NOMO-1 treated with dmso at 0.1 percent for 144 hours (cell line): ENCODE measurements at regions not wholly inside any gene's neighbourhood (a gene's known extent, or its start where the extent isn't known, plus 50 kb on each side); places are given as distances from the start of the nearest gene placed in this dataset.
A peak's percentile ranks its signal among the peaks of the same experiment; 100 is the strongest.
"Not testable (repeated sequence)": the region's sequence is repeated elsewhere in the genome, so short reads cannot be mapped to it uniquely, and the experiment has no call there.

ENCODE experiments used
- DNase-seq: peaks from one replicate; lab custom pipeline; 2025; ENCODE audit not compliant: unreplicated experiment; lab: John Stamatoyannopoulos, UW

DNA sequence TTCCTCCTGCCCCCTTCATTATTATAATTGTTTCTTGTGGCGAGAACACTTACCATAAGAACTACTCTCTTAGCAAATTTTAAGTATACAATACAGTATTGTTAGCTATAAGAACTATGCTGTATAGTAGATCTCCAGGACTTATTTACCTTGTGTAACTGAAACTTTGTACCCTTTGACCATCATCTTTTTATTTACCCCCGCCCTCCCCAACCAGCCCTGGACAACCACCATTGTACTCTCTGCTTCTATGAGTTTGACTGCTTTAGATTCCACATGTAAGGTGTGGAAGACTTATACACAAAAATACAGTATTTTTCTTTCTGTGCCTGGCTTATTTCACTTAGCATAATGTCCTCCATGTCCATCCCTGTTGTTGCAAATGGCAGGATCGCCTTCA, 161.1 kb downstream of the PHF8 start:
- no peak for DNase-seq

DNA sequence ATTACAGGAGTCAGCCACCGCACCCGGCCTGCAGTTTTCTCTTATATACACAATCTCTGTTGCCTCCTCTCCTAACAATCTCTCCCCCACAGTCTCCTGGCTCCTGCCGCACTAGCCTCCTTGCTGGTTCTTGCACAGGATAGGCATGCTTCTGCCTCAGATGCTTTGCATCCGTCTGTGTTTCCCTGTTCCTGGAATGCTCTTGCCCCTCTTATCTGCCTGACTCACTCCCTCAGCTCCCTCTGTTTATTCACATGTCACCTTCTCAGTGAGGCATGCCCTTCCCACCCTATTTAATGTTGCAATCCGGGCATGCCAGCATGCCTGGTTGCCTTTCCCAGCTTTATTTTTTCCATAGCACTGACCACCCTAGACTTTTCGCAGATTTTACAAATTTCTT, 161.9 kb downstream of the PHF8 start:
- no peak for DNase-seq

DNA sequence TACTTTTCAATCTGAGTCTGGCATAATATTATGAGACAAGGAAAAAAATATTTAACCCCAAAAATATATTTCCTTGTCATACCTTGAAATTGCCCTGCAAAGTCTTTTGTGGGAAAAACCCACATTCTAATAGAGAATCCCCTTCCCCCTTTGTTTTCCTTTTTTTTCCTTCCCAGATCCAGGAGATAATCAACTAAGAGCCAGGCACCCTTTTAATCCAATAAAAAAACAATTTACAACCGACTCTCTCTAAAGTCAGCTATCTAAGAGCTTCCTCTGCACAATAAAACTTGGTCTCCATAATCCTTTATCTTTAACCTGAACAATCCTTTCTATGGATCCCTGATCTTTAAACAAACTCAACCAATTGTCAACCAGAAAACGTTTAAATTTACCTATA, 163.5 kb downstream of the PHF8 start:
- DNase-seq: not testable (repeated sequence)

DNA sequence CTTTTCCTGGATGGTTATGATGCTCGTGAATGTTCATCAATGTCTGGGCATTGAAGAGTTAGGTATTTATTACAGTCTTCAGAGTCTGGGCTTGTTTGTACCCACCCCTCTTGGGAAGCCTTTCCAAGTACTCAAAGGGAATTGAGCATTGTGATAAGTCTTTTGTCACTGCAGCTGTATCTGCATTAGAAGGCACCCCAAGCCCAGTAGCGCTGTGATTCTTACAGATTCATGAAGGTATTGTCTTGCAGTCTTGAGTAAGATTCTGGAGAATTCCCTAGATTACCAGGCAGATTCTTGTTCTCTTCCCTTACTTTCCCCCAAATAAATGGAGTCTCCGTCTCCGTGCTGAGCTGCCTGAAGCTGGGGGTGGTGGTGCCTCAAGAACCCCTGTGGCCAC, 173.4 kb upstream of the HUWE1 start:
- no peak for DNase-seq

DNA sequence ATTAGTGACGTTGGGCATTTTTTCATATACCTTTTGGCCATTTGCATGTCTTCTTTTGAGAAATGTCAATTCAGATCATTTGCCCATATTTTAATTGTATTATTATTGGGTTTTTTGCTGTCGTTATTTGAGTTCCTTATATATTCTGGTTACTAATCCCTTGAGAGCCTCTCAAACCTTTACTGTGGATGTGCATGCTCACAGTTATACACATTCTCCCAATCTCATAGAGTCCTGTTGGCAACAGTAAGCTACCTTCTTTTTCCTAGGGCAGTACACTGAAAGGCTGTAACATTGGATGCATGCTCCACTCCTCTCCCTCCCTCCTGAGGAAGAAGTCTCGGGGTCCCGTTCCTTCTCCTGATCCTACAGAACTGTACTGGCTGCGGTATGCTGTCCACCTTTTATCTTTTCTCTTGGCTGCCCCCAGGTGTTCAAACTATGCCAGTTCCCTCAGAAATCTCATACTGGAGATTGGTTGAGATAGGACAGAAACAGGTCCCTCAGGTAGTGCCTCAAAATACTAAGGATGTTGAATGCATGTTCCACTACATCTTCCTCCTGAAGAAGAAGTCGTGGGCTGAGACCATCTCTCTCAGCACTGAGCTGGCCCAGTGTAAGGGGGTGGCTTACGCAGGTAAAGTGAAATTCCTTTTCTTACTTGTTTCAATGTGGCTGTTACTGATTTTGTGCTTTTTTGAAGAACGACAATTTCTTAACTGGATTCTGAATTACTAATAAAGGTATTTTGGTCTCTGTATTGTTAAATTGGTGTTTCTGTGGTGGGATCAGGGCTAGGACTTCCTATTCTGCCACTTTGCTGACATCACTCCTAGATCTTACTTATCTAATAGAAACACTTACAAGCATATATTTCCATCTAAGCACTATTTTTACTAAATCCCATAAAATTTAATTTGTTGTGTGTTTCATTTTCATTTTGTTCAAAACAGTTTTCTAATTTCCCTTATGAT, 145.4 kb upstream of the HUWE1 start:
- DNase-seq: peak; percentile 3

DNA sequence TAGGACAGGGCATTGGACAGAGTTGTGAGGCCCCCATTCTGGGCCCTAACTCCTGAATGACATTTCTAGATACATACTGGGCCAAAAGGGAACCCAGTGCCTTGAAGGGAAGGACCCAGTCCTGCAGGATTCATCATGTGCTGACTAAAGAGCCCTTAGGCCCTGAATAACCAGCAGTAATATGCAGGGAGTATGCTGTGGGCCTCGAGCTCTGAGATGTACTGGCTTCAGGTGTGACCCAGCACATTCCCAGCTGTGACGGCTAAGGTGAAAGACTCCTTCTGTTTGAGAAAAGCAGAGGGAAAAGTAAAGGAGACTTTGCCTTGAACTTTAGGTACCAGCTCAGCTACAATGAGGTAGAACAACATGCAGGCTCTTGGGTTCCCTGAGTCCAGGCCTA, 138.2 kb upstream of the HUWE1 start:
- DNase-seq: no peak

DNA sequence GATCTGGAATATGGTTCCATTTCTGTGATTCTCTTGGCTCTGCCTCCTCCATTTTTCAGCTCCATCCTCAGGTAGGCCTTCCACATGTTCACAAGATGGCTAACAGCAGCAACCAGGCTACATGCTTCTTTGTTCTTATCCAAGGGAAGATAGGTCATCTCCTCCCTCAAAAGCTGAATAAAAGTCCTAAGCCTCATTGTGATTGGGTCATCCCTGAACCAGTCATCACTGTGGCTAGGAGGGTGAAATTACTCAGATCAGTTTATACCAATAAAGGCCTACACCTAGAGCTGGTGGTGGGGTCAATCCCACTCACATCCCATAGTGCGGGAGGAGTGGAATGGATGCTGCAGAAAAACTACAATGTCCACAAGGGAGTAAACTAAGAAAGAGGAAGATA, 131.6 kb upstream of the HUWE1 start:
- DNase-seq: not testable (repeated sequence)

DNA sequence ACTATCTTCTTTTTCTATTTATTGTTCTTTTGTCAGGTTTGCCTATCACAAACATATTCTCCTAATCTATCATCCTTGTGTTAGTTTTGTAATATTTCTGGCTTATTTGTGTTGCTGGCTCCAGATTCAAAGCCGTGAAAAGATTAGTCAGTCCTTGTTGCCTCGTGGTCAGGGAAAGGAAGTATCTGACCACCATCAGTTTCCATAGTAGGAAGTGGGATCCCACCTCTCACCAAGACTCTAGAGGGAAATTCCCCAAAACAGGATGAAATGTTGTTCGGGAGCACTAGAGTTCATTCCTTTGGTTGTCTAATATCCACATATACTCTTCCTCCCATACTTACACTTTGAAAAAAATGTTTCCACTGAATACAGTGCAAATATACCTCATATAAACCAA, 131.0 kb upstream of the HUWE1 start:
- no peak for DNase-seq

DNA sequence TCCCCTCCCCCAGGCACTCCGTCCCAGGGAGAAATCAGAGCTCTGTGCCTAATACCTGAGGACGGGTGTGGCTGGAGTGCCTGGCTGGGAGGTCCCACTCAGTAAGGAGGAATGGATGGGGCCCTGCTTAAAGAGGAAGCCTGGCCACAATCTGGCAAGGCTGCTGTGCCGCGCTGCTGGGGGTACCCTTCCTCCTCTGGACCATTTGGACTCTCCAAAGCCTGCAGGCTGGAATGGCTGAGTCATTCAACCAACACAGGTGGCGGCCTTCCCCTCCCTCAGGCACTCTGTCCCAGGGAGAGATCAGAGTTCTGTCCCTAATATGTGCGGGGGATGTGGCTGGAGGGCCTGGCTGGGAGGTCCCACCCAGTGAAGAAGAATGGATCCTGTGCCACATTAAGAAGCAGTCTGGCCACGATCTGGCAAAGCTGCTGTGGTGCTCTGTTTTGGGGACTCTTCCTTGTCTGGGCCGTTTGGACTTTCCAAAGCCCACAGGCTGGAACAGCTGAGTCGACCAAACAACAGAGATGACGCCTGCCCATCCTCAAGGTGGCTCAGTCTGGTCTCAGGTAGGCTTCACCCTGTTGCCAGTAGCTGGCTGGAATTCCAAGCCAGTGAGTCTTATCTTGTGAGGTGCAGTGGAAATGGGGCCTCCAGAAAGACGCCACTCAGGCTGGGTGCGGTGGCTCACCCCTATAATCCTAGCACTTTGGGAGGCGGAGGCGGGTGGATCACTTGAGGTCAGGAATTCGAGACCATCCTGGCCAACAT, 127.3 kb upstream of the HUWE1 start:
- DNase-seq: no peak

DNA sequence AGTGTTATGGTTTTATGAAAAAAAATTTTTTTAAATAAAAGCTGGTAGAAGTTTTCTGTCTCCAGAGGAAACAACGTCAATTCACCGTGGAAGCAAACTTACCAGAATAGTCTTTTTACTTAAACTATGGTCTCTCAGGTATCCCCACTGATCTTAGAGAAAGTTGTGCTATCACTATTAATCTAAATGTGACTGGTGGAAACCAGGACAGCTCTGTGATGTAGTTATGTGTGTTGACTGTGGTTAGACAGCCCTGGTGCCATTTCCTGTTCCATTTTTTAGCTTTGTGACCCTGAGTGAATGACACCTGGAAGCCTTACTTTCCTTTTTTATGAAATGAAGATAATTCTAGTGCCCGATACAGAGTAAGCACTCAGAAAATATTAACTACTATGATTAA, 111.8 kb upstream of the HUWE1 start:
- DNase-seq: no peak

DNA sequence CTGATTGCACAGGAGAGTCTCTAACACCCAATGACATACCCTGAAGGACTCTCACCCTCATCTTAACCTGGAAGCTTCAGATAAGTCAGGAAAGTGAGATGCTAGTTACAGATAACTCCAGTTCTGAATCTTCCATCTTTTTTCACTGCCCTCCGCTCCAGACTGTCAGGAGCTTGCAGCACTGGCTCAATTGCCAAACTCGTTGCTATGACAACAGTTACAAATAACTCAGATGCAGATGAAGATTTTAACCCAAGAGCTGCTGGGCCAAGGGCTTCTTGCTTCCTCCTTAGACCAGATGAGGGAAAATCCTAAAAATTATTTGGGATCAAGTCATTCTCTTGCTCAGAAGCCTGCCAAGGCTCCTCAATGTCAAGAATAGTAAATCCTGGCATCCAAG, 109.1 kb upstream of the HUWE1 start:
- no peak for DNase-seq

DNA sequence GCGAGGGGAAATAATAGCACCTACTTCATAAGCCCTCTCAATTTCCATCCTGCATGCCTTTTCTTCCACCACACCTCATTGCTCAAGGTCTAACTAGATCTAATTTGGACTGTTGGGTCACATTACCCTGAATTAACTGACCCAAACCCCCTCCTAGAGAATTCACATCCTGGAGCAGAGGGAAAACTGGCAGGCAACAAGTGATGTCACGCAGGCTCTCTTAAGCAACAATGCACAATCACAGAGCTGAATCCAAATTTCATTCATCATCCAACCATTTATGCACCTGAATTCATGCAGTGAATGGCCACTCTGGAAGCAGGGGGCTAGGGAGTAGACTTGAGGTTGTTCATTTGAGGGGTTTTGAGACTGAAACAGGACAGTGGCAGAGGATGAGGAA, 107.7 kb upstream of the HUWE1 start:
- DNase-seq: no peak

DNA sequence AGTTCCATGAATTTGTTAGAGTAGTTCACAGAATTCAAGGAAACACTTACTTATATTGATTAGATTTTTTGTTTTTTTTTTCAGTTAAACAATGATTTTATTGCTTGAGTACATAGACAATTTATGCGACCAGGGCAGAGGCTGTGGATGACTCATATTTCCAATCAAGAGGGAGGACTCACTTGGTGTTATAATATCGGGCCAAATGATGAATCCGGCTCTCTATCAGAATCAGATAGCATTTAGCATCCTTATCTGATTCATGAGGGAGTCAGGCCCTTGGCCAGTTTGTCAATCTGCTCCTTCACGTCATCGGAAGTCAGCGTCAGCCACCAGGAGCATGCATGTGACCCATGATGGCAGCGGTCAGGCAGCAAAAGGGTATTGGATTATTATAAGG, 82.3 kb upstream of the HUWE1 start:
- DNase-seq: no peak

DNA sequence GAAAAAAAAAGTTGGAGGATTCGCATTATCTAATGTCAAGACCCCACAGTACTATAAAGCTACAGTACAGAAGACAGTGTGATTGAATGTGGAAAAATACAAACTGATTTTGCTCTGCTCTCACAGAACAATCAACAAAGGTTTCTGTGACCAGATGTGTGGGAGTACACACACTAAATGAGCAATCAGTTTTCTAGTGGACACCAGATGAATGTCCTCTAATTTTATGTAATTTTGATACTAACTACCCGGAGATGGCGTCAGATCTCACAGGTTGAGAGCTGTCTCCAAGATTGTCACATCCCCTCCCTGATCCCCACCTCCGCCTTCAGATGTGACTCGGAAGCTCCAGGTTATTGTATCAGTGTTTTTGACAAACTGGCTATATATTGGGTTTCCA, 81.9 kb upstream of the HUWE1 start:
- no peak for DNase-seq

DNA sequence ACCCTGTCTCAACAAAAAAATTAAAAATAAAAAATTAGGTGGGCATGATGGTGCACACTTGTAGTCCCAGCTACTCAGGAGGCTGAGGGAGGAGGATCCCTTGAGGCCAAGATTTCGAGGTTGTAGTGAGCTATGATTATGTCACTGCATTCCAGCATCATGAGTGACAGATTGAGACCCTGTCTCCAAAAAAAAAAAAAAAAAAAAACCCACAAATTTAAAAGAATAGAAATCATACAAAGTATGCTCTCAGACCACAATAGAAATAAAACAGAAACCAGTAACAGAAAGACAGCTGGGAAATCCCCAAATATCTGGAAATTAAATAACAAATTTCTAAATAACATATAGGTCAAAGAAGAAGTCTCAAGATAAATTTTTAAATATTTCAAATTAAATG, 81.0 kb upstream of the HUWE1 start:
- DNase-seq: no peak

DNA sequence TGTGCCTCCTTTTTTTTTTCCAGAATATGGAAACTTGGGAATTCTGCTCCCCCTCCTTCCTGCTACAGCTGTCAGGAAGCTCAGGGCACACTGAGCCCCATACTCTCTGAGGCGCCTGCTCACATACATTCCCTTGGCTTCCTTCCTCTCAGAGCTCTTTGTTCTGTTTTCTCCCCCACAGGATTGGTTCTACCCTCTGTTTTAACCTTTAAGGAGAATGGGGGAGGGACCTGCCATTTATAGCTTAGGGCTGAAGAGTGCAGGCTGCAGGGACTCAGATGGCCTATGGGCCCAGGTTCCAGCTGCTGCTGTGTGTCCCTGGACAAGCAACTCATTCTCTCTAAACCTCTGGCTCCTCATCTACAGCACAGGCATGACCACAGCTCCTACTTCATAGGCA, 70.7 kb upstream of the HUWE1 start:
- DNase-seq: not testable (repeated sequence)

DNA sequence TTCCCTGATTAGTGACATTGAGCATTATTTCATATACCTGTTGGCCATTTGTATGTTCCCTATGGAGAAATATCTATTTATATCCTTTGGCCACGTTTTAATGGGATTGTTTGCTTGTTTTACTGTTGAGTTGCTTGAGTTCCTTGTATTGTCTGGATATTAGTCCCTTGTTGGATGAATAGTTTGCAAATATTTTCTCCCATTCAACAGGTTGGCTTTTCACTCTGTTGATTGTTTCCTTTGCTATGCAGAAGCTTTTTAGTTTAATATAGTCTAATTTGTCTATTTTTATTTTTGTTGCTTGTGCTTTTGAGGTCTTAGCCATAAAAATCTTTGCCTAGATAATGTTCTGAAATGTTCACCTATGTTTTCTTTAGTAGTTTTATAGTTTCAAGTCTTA, 60.2 kb upstream of the HUWE1 start:
- no peak for DNase-seq

DNA sequence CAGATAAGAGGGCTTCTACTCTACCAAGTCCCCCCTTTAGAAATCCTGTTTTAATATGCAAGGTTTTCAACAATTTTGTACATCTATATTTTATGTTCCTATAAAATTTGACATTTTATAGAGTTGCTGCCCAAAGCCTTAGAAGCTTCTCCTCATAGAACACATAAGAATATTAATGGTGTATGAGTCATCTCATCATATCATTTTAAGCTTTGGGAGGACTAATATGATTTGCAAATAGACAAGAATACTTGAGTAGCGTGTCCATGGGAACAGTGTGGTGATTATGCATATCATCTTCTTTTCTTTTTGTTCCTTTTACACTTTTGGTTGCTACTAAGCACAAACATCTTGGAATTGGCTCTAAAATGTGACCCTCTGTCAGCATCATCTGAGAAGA, 56.7 kb upstream of the HUWE1 start:
- DNase-seq: no peak

DNA sequence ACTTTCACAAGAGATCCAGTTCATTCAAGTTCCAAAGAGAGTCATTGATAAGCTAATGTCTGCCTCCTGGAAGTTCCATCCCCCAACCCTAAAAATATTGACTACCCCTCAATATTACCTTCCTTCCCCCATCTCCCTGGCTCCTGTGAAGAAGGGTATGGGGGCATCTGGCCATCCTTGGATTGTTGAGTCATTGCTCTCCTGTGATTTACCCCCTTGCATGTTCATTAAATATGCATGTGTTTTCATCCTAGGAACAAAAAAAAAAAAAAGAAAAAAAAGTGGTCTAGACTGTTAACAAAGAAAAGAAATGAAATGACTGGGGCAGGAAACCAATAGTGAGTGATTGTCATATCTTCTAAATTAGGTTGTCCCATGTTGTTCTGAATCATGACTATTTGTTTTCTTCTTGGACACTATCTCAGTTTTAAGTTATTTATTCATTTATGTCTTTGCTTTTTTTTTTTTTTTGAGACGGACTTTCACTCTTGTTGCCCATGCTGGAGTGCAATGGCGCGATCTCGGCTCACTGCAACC, 51.9 kb upstream of the HUWE1 start:
- DNase-seq: no peak
